HG03565 (cell line): ENCODE measurements at regions not wholly inside any gene's neighbourhood (a gene's known extent, or its start where the extent isn't known, plus 50 kb on each side); places are given as distances from the start of the nearest gene placed in this dataset.
"Not testable (repeated sequence)": the region's sequence is repeated elsewhere in the genome, so short reads cannot be mapped to it uniquely, and the experiment has no call there.

ENCODE experiments used
- ATAC-seq: cut with Tn5 transposase; IDR thresholded peaks from one replicate; pipeline ENCODE4 v1.9.1; 2021; ENCODE audit warnings: mild to moderate bottlenecking, moderate library complexity; ENCODE audit not compliant: unreplicated experiment

GRCh38 chr2:87258887-87259286 is 237.2 kb upstream of the PLGLB1 start:
- ATAC-seq: not testable (repeated sequence)

DNA sequence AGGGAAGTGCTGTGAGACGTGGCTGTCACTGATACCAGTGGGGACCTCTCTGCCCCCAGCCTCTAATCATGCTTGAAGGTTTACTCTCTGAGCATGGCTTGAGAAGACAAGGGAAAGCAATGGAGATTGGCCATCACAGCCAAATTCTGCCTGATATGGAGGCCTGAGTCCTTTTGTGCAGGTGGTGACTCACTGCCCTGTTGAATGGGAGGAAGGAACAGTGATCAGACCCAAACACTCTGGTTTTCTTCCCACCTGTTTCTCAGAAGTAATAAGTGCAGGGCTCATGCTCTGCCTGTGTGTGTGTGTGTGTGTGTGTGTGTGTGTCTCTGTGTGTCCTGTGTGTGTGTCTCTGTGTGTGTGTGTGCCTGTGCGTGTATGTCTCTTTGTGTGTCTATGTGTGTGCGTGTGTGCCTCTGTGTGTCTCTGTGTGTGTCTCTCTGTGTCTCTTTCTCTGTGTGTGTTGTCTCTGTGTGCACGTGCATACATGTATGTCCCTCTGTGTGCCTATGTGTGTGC is 240.6 kb upstream of the PLGLB1 start:
- not testable (repeated sequence) for ATAC-seq

DNA sequence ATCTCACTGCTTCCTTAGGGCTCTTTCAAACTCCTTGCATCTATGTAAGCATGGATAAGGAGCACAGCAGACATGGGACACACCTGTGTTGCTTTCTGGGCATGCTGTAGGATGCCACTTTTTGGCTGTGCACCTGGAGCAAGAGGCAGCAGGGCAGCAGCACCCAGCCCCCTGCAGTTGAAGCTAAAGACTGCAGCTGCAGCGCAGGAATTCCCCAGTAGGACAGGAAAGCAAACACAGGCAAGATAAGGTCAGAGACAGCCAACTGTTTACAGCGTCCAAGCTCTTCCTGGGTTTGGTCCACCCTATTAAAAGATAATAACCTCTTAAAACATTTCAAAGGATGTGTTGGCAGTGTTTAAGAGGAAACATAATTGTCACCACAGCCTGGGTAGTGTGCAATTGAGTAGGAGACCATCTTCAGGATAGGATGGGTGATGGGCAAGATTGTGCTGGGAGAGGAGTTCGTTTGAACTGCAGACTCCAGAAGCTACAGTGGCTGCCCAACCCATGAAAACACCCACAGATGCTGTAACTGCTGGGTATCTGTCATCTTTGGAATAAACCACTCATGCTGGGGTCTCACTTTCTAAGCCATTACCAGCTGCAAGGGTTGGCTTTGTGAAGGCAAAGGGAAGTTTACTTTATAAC is 242.3 kb upstream of the PLGLB1 start:
- ATAC-seq: not testable (repeated sequence)

- ATAC-seq: not testable (repeated sequence)
These were observed 253.5 kb upstream of the PLGLB1 start for GRCh38 chr2:87275192-87275591.

DNA sequence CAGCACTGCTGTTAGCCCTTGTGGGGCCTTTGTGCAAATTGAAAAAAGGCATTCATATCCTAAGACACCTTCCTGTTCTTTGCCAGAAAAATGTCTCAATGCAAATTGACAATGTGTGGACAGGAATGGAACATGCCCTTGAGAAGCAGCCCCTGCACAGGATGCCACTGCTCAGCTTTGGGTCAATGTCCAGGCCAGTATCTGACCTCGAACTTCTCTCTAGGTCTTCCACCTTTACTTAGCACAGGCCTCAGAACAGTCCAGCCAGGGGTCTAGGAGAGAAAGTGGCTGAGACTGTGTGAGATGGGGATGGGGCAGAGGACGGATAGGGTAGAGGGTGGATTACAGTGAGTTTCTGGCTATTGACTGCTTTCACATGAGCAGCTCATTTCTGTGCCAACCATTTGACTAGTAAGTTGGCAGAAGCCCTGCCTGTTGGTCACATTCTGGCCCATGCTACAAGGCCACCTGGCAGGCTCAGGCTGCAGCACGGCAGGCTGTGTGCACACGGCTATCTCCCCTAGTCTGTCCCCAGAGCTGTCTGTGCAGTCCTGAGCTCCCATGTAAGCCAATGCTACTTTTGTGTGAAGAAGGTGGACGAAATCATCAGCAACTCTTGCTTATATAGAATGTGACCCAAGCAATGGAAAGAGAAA is 254.5 kb upstream of the PLGLB1 start:
- ATAC-seq: not testable (repeated sequence)

DNA sequence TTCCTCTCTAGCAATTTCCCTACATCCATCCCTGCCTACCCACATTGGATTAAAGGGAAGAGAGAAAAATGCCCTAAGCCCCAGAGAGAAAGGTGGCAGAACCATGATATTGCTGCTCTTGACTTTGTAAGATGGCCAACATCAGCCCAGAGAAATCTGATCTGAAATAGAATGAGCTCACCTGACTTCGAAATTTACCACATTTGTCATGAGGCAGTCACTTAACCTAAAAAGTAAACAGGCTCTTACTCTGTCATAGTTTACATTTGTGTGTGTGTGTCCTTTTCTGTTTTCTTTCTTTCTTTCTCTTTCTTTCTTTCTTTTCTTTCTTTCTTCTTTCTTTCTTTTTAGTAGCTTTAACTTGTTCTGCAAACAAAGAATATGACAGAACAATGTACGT is 255.0 kb upstream of the PLGLB1 start:
- ATAC-seq: not testable (repeated sequence)

DNA sequence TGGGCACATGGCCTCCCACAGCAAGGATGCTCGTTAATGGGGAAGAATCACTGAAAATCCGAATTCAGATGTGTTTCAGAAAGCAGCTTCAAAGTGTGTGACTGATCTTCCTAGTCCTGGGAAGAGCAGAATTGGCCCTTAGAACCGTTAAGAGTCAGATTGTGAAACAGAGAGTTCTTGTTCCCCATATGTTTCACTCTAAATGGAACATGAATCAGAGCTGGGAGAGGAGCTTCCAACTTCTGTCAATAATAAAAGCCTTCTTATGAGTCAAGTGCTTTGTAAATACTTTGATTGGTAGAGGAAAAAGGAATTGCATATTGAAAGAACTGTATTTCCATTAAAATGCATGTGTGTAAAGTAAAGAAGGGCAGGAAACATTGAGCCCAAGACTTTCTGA is 256.1 kb upstream of the PLGLB1 start:
- not testable (repeated sequence) for ATAC-seq

DNA sequence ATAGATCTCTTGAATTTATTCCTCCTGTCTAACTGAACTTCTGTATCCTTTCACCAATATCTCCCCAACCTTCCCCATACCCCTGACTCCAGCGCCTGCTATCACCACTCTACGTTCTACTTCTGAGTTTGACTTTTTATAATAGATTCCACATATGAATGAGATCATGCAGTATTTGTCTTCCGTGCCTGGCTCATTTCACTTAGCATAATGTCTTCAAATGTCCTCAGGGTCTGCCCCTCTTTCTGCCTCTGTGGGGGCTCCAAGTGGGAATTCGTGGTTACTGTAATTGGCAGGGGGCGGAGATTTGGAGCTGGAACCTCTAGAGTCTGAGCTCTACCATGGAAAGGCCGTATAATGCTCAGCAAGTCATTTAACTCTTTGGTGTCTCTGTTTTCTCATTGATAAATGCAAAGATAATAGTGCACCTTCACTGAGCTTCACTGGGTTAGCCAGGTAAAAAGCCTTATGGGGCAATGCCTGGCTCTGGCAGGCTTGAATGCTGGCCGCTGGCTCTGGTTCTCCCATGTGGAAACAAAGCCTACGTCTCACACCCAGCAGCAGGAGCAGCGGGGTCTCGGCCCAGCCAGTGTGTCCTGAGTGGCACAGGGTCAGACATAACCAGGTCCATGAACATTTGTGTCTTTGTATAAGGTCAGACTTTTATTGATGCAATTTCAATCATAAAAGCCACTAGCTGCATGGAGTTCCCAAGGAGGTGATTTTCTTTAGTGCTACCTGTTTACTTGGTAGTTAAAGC is 259.1 kb upstream of the PLGLB1 start:
- ATAC-seq: not testable (repeated sequence)

- not testable (repeated sequence) for ATAC-seq
These were observed 262.3 kb upstream of the PLGLB1 start for GRCh38 chr2:87283735-87284470.

DNA sequence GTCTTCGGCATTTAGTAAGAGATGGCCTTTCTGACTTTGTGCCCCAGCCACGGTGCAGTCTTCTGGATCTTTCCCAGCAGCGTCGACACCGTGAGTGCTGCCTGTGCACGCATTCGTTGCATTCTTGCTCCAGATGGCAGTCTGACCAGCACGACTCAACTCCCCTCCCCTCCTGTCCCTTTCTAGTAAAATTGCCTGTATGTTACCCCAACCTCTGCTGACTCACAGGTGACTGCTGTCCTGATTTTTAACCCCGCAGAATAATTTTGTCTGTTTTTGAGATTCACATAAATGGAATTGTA is 262.8 kb upstream of the PLGLB1 start:
- ATAC-seq: not testable (repeated sequence)

GRCh38 chr2:87285139-87285538 is 263.5 kb upstream of the PLGLB1 start:
- ATAC-seq: not testable (repeated sequence)

DNA sequence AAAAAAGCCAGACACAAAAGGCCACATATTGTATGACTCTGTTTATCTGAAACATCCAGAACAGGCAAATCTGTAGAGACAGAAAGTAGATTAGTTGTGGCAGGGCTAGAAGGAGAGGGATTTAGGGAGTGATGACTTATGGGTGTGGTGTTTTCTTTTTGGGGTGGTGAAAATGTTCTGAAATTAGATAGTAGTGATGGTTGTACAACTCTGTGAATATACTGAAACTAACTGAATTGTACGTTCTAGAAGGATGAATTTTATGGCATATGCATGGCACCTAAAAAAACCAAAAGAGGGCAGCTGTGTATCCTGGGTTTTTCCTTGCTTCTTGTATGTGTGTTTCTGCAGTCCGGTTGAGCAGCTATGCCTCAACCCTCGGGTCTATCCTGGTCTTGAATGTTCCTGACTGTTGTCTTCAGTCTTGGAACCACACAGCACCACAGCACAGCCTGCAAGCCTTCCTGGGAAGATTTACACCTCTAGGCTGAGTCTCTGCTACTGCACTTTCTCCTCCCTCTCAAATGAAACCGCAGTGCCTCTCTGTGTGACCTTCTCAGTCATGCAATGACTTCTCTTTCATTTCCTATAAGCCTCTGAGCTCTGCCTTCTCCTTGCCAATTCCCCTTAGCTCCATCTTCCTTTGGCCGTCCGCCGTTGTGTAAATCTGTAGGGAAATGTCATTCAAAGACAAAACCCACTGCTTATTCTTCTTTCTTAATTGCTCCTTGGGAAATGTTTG is 269.1 kb upstream of the PLGLB1 start:
- peak; percentile 74 for ATAC-seq

DNA sequence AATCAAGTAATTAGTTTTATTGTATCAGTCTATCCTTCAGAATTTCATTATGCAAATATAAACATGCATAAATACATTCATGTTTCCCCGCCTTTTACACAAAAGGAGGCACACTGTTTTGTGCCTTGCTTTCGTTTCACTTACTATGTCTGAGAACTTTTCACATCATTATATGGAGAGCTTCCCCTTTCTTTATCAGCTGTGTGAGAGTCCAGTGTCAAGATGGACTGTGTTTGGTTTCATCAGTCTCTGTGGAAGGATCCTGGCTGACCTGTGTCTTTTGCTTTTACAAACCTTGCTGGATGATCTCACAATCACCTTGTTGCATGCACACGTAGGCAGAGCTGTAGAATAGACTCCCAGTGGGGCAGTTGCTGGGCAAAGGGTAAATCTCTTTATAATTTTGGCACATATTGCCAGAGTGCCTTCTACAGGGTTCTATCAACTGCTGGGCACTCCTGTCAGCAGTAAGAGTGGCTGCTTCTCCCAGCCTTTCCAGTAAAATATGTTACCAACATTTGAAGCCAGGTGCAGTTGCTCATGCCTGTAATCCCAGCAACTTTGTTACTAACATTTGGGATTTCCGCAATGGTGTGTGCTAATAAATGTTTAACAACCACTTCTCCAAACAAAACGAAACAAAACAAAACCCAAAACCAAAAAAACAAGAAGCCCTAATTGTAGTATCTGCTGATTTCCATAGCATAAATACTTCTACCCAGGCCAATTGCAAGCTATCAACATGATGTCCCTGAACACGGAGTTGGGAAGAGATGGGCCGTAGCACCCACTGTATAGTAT is 270.0 kb upstream of the PLGLB1 start:
- ATAC-seq: not testable (repeated sequence)

GRCh38 chr2:87293931-87294594 is 272.4 kb upstream of the PLGLB1 start:
- not testable (repeated sequence) for ATAC-seq

DNA sequence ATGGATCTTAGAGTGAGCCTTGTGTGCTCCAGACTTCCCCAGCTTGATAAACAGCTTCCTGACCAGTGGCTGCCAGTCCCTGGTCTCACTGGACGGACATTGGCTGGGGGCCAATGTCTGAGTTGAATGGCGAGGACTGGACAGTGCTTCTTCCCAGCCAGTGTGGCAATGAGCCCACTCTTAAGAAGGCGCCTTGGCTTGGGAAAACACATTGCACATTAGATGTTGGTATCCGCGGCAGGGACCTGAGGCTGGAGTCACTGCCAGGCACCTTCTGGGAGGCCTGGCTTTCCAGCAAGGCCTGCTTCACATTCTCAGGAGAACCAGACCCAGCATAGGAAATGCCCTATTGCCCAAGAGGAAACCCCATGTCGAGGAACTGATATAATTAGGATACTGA is 273.5 kb upstream of the PLGLB1 start:
- ATAC-seq: not testable (repeated sequence)

GRCh38 chr2:87301349-87301748 is 279.7 kb upstream of the PLGLB1 start:
- not testable (repeated sequence) for ATAC-seq

DNA sequence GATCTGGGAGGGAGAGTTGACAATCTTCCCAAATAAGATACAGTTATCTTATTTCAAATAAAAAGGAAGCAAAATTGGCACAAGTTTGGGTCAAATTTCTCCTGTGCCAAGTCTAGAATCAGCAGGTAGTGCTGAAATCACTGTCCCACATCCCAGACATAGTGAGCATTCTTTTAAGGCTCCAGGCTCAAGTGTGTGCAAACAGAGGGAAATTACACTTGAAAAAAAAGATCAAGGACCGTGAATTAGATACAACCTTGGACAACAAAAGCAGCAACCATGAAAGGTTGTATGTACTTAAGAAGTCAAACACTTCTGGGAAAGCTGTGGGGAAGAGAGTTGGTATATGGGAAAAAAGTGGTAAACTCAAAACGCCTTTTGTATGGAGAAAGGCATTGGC is 280.2 kb upstream of the PLGLB1 start:
- not testable (repeated sequence) for ATAC-seq

DNA sequence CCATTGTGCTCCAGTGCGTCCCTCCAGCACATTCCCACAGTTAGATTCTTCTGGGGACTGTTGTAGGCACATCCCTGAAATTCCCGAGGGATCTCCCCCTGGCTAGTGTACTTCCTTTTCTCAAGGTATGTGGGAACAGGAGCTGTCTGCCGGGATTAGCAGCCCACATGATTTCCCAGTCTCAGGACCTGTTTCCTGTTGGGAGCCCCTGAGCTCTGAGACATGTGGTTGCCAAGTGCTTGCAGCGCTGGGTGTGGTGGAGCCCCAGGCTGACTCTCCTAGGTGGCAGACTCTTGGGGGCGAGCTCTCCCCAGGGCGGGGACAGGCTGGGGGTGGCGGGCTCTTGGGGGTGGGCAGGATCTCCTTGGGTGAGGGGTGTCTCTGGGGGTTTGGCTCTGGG is 287.0 kb upstream of the PLGLB1 start:
- ATAC-seq: not testable (repeated sequence)

GRCh38 chr2:87309785-87310184 is 288.1 kb upstream of the PLGLB1 start:
- not testable (repeated sequence) for ATAC-seq
